ENCODE measurements at regions not wholly inside any gene's neighbourhood (a gene's known extent, or its start where the extent isn't known, plus 50 kb on each side); places are given as distances from the start of the nearest gene placed in this dataset.

DNA sequence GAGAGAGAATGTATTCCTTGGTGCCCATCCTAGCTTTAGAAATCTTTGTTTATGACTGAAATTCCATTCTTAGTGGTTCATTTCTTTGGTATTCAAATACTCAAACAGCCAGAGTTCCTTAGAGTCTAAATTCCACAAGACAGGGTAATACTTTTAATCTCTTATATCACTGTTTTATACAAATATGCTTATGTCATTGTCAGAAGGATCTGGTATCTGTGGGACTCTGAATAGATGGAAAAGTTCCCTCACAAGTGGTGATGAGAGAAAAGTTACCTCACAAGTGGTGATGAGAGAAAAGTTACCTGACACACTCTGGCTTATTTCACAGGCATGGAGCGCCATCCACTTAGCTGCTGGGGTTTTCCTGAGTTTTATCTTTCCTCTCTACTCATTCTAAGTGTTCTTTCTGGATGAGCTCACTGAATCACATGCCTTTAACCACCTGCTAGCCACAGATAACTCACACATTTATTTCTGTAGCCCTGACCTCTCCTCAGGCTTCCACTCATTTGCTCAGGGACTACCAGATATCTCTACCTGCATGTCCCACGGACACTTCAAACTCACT lies 784.0 kb downstream of the SUGCT start:
- TF ChIP-seq, protein P1, sequence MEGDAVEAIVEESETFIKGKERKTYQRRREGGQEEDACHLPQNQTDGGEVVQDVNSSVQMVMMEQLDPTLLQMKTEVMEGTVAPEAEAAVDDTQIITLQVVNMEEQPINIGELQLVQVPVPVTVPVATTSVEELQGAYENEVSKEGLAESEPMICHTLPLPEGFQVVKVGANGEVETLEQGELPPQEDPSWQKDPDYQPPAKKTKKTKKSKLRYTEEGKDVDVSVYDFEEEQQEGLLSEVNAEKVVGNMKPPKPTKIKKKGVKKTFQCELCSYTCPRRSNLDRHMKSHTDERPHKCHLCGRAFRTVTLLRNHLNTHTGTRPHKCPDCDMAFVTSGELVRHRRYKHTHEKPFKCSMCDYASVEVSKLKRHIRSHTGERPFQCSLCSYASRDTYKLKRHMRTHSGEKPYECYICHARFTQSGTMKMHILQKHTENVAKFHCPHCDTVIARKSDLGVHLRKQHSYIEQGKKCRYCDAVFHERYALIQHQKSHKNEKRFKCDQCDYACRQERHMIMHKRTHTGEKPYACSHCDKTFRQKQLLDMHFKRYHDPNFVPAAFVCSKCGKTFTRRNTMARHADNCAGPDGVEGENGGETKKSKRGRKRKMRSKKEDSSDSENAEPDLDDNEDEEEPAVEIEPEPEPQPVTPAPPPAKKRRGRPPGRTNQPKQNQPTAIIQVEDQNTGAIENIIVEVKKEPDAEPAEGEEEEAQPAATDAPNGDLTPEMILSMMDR (IDR thresholded peaks at IDR 0.05): no peak
- no peak for TF ChIP-seq POLR2A (IDR thresholded peaks at IDR 0.05)
